Cerebellar cortex (tissue), 1 donor: ENCODE measurements at regions not wholly inside any gene's neighbourhood (a gene's known extent, or its start where the extent isn't known, plus 50 kb on each side); places are given as distances from the start of the nearest gene placed in this dataset.
A peak's percentile ranks its signal among the peaks of the same experiment; 100 is the strongest.
"Not testable (repeated sequence)": the region's sequence is repeated elsewhere in the genome, so short reads cannot be mapped to it uniquely, and the experiment has no call there.

Experiments
- DNase-seq: peaks from one replicate; pipeline ENCODE4 v3.0.0-alpha.2; 2015; ENCODE audit warnings: low spot score

- DNase-seq, result no peak
Measured at GRCh38 chr1:234865171-234866006, 255.4 kb upstream of the IRF2BP2 start.

- no peak for DNase-seq
Measured at GRCh38 chr1:234864116-234864515, 254.1 kb upstream of the IRF2BP2 start.

GRCh38 chr1:234863551-234863971, 253.6 kb upstream of the IRF2BP2 start:
- DNase-seq, result no peak

GRCh38 chr1:234862944-234863515, 253.1 kb upstream of the IRF2BP2 start:
- DNase-seq, result peak; percentile 66

GRCh38 chr1:234862360-234862943, 252.5 kb upstream of the IRF2BP2 start:
- no peak for DNase-seq

- no peak for DNase-seq
Measured at GRCh38 chr1:234861761-234862160, 251.8 kb upstream of the IRF2BP2 start.

GRCh38 chr1:234861024-234861620, 251.1 kb upstream of the IRF2BP2 start:
- no peak for DNase-seq

- no peak for DNase-seq
Measured at GRCh38 chr1:234858722-234859121, 248.7 kb upstream of the IRF2BP2 start.

GRCh38 chr1:234856845-234857245, 246.9 kb upstream of the IRF2BP2 start:
- no peak for DNase-seq

- DNase-seq, result no peak
Measured at GRCh38 chr1:234855851-234856250, 245.9 kb upstream of the IRF2BP2 start.

GRCh38 chr1:234854645-234855039, 244.7 kb upstream of the IRF2BP2 start:
- no peak for DNase-seq

- no peak for DNase-seq
Measured at GRCh38 chr1:234853906-234854644, 244.1 kb upstream of the IRF2BP2 start.

- DNase-seq, result no peak
Measured at GRCh38 chr1:234852659-234853058, 242.7 kb upstream of the IRF2BP2 start.

- no peak for DNase-seq
Measured at GRCh38 chr1:234851450-234852438, 241.8 kb upstream of the IRF2BP2 start.

- no peak for DNase-seq
Measured at GRCh38 chr1:234849832-234850231, 239.9 kb upstream of the IRF2BP2 start.

GRCh38 chr1:234848972-234849649, 239.1 kb upstream of the IRF2BP2 start:
- DNase-seq, result no peak

GRCh38 chr1:234846813-234847212, 236.8 kb upstream of the IRF2BP2 start:
- DNase-seq, result not testable (repeated sequence)

- no peak for DNase-seq
Measured at GRCh38 chr1:234845836-234846235, 235.9 kb upstream of the IRF2BP2 start.

GRCh38 chr1:234845097-234845660, 235.2 kb upstream of the IRF2BP2 start:
- DNase-seq, result no peak

- no peak for DNase-seq
Measured at GRCh38 chr1:234844479-234845031, 234.6 kb upstream of the IRF2BP2 start.
